HCT116 (cell line): ENCODE measurements at regions not wholly inside any gene's neighbourhood (a gene's known extent, or its start where the extent isn't known, plus 50 kb on each side); places are given as distances from the start of the nearest gene placed in this dataset.

Source experiments
- ATAC-seq: fragments of 200-7000 bp; cut with Tn5 transposase; 2 replicates; pipeline ENCODE4 v1.9.1; 2020; ENCODE audit warnings: mild to moderate bottlenecking, moderate library complexity
- BruUV-seq: library from RNA; stranded (reverse); fragments of 400-500 nt; replicated peaks from 2 replicates; lab custom pipeline; 2021; lab: Mats Ljungman, UMichigan
- CTCF ChIA-PET: fragments of 300-600 bp; sonication (Branson Sonifier 250); formaldehyde crosslinking; loops from one replicate; lab custom pipeline; 2021; ENCODE audit warnings: antibody characterized with exemption; lab: Charles Lee
- POLR2A ChIA-PET: fragments of 300-600, 350-600 bp; sonication (Branson Sonifier 250); formaldehyde crosslinking; loops from one replicate; lab custom pipeline; 2021; ENCODE audit warnings: antibody characterized with exemption; lab: Charles Lee
- RAD21 ChIA-PET, 2 experiments: fragments of 300-600 bp; sonication (Branson Sonifier 250); formaldehyde crosslinking; loops; one replicate each; lab custom pipeline; 2023; ENCODE audit warnings: low total read pairs in 2 of 2; ENCODE audit not compliant: uncharacterized antibody in 2 of 2, unreplicated experiment in 2 of 2, low non-redundant PET in 1 of 2; lab: Charles Lee
- DNase-seq: peaks from one replicate; pipeline ENCODE4 v3.0.0-alpha.2; 2010; ENCODE audit warnings: low read depth, low spot score
- H2AFZ ChIP-seq: fragments of 200-600 bp; shearing (Covaris generic), sonication (generic); 2 replicates; pipeline ENCODE4 v1.6.1; 2017; ENCODE audit warnings: low read depth, mixed run types, mixed read lengths, antibody characterized with exemption, low read length; ENCODE audit not compliant: poor library complexity, severe bottlenecking
- H3K27ac ChIP-seq: 2 replicates; pipeline ENCODE4 v1.5.1; 2012; ENCODE audit warnings: low read depth, low read length
- H3K27me3 ChIP-seq: fragments of 200-600 bp; sonication (generic); 2 replicates; pipeline ENCODE4 v1.6.1; 2016; ENCODE audit warnings: mixed run types, low read length, mixed read lengths; ENCODE audit not compliant: insufficient read depth
- H3K36me3 ChIP-seq, 2 experiments: fragments of 200-500 bp in 1 of 2; fragments of 200-600 bp in 1 of 2; sonication (Bioruptor generic) in 1 of 2; sonication (generic) in 1 of 2; 2 replicates each; pipeline versions ENCODE4 v1.5.1 to v1.6.1; 2014 to 2016; ENCODE audit warnings: low read length in 2 of 2, inconsistent platforms in 1 of 2, mixed read lengths in 1 of 2, mixed run types in 1 of 2; ENCODE audit not compliant: insufficient read depth in 2 of 2, control insufficient read depth in 1 of 2
- H3K4me1 ChIP-seq, 2 experiments: fragments of 200-600 bp in 1 of 2; sonication (generic) in 1 of 2; 2 replicates each; pipeline versions ENCODE4 v1.5.1 to v1.6.1; 2012 to 2017; ENCODE audit warnings: low read length in 2 of 2, inconsistent platforms in 1 of 2, mild to moderate bottlenecking in 1 of 2, mixed read lengths in 1 of 2, mixed run types in 1 of 2, moderate library complexity in 1 of 2; ENCODE audit not compliant: insufficient read depth in 2 of 2, control insufficient read depth in 1 of 2
- H3K4me2 ChIP-seq: fragments of 200-600 bp; sonication (generic); 2 replicates; pipeline ENCODE4 v1.6.1; 2017; ENCODE audit warnings: mixed run types, low read length, mixed read lengths
- H3K4me3 ChIP-seq, 2 experiments: fragments of 200-600 bp in 1 of 2; sonication (generic) in 1 of 2; replicated peaks in 1 of 2; 2 replicates each; pipeline ENCODE4 v1.5.1; 2011 to 2016; ENCODE audit warnings: low read length in 2 of 2, control low read depth in 1 of 2, low read depth in 1 of 2, mild to moderate bottlenecking in 1 of 2, mixed read lengths in 1 of 2, mixed run types in 1 of 2
- H3K79me2 ChIP-seq: fragments of 200-600 bp; sonication (generic); 2 replicates; pipeline ENCODE4 v1.6.1; 2017; ENCODE audit warnings: mild to moderate bottlenecking, mixed run types, low read length, moderate library complexity, mixed read lengths; ENCODE audit not compliant: insufficient read depth
- H3K9ac ChIP-seq: fragments of 200-600 bp; sonication (generic); 2 replicates; pipeline ENCODE4 v1.6.1; 2016; ENCODE audit warnings: low read length, mixed read lengths
- H3K9me2 ChIP-seq: fragments of 200-600 bp; sonication (generic), shearing (Covaris generic); 2 replicates; pipeline ENCODE4 v1.6.1; 2017; ENCODE audit warnings: mixed run types, mild to moderate bottlenecking, moderate library complexity; ENCODE audit not compliant: insufficient read depth
- H3K9me3 ChIP-seq, 2 experiments: fragments of 200-500 bp in 1 of 2; fragments of 200-600 bp in 1 of 2; sonication (Bioruptor generic) in 1 of 2; sonication (generic) in 1 of 2; 2 replicates each; pipeline ENCODE4 v1.6.1; 2014 to 2017; ENCODE audit warnings: low read length in 2 of 2, mixed read lengths in 2 of 2, inconsistent platforms in 1 of 2, low read depth in 1 of 2, mild to moderate bottlenecking in 1 of 2, mixed run types in 1 of 2, moderate library complexity in 1 of 2; ENCODE audit not compliant: control insufficient read depth in 1 of 2, insufficient read depth in 1 of 2
- H4K20me1 ChIP-seq: fragments of 200-600 bp; sonication (generic), shearing (Covaris generic); 2 replicates; pipeline ENCODE4 v1.6.1; 2017; ENCODE audit warnings: mixed run types, mild to moderate bottlenecking, moderate library complexity; ENCODE audit not compliant: insufficient read depth
- CBX3 ChIP-seq: IDR thresholded peaks from 2 replicates; pipeline ENCODE4 v1.6.1; 2012; ENCODE audit warnings: low read depth
- EZH2 ChIP-seq: fragments of 200-600 bp; sonication (generic); IDR thresholded peaks from 2 replicates; pipeline ENCODE4 v1.6.1; 2017; ENCODE audit warnings: antibody characterized with exemption, mixed run types
- EZH2phosphoT487 ChIP-seq: fragments of 200-600 bp; IDR thresholded peaks from 2 replicates; pipeline ENCODE4 v1.6.1; 2018; ENCODE audit warnings: antibody characterized with exemption, borderline replicate concordance
- JUND ChIP-seq: IDR thresholded peaks from 2 replicates; pipeline ENCODE4 v1.6.1; 2012
- POLR2AphosphoS5 ChIP-seq: IDR thresholded peaks from 2 replicates; pipeline ENCODE4 v1.6.1; 2011; ENCODE audit warnings: mild to moderate bottlenecking, low read depth, low read length, moderate library complexity
- REST ChIP-seq: IDR thresholded peaks from 2 replicates; pipeline ENCODE4 v1.6.1; 2012; ENCODE audit warnings: low read depth
- SP1 ChIP-seq: IDR thresholded peaks from 2 replicates; pipeline ENCODE4 v1.6.1; 2012; ENCODE audit warnings: low read depth
- ZBTB33 ChIP-seq: IDR thresholded peaks from 2 replicates; pipeline ENCODE4 v1.6.1; 2011; ENCODE audit warnings: mild to moderate bottlenecking, low read length, moderate library complexity; ENCODE audit not compliant: insufficient replicate concordance; ENCODE audit errors: extremely low read depth
- intact Hi-C: fragments of 100-400 bp; cut with micrococcal nuclease; formaldehyde crosslinking; loops from 2 replicates; pipeline ENCODE4 v1.10.0; 2022

- TF ChIP-seq SP1 (peak; percentile 93), EZH2phosphoT487 (no peak)
Measured at GRCh38 chr2:223460774-223461211, 141.4 kb downstream of the SCG2 start (continued).

GRCh38 chr2:223464071-223464470 lies 138.1 kb downstream of the SCG2 start:
- Histone ChIP-seq H3K9me2 (no peaks in the 10 kb centered on the region), H3K4me1 (peaks cover 19 to 38% of the 10 kb centered on the region in 2 experiments), H3K9me3 (no peaks in the 10 kb centered on the region; a peak in 1 of 4 replicates), H3K36me3 (no peaks in the 10 kb centered on the region), H2AFZ (no peak overlapping the region), H3K4me3 (no peak overlapping the region), H3K27me3 (no peaks in the 10 kb centered on the region), H3K4me2 (no peak overlapping the region), H4K20me1 (no peaks in the 10 kb centered on the region), H3K9ac (no peak overlapping the region), H3K79me2 (no peaks in the 10 kb centered on the region), H3K27ac (no peak overlapping the region)
- BruUV-seq, result no TSS peak
- ChIA-PET POLR2A (no interaction called here), CTCF (no interaction called here), RAD21 (no interaction called here)
- no peak for TF ChIP-seq EZH2
- TF ChIP-seq POLR2AphosphoS5, result no peak
- TF ChIP-seq JUND, result no peak
- no peak for TF ChIP-seq CBX3
- no peak for TF ChIP-seq REST
- TF ChIP-seq ZBTB33, result no peak
- ATAC-seq (no peak), DNase-seq (no peak)
- intact Hi-C loops, result loop anchor here (5.0 to 10.0 kb wide), 2 partner anchors 83 to 151 kb away; no protein-coding TSS in a partner anchor
